Esophagus squamous epithelium (tissue), 5 donors: ENCODE measurements at regions not wholly inside any gene's neighbourhood (a gene's known extent, or its start where the extent isn't known, plus 50 kb on each side); places are given as distances from the start of the nearest gene placed in this dataset.

Experiments
- DNase-seq: peaks from one replicate; lab custom pipeline; 2025; lab: John Stamatoyannopoulos, UW
- H3K27ac ChIP-seq, 4 donors: fragments of 200-600 bp; sonication (generic); one replicate each; pipeline ENCODE4 v1.5.1; 2016 to 2019; ENCODE audit warnings: mild to moderate bottlenecking in 1 of 4
- H3K27me3 ChIP-seq, 4 donors: fragments of 200-600 bp; sonication (generic); 1 replicate in 3 of 4; 2 replicates in 1 of 4; pipeline versions ENCODE4 v1.5.1 to v1.6.0; 2017 to 2021; ENCODE audit warnings: antibody characterized with exemption in 1 of 4
- H3K36me3 ChIP-seq, 3 donors: fragments of 200-600 bp; sonication (generic); one replicate each; pipeline ENCODE4 v1.5.1; 2016 to 2019
- H3K4me1 ChIP-seq, 3 donors: fragments of 200-600 bp; sonication (generic); one replicate each; pipeline ENCODE4 v1.5.1; 2017 to 2019
- H3K4me3 ChIP-seq, 4 donors: fragments of 200-600 bp; sonication (generic); 1 replicate in 3 of 4; 2 replicates in 1 of 4; pipeline ENCODE4 v1.5.1; 2016 to 2019; ENCODE audit warnings: mild to moderate bottlenecking in 2 of 4, moderate library complexity in 1 of 4
- H3K9me3 ChIP-seq, 3 donors: fragments of 200-600 bp; sonication (generic); one replicate each; pipeline ENCODE4 v1.5.1; 2016 to 2019
- CTCF ChIP-seq, 6 experiments: fragments of 450-650 bp in 4 of 6; fragments of 200-600 bp in 2 of 6; sonication (generic) in 2 of 6; IDR thresholded peaks; one replicate each; pipeline ENCODE4 v1.5.1; 2016 to 2019; ENCODE audit warnings: antibody characterized with exemption in 6 of 6, mild to moderate bottlenecking in 4 of 6, moderate library complexity in 4 of 6
- POLR2A ChIP-seq, 4 donors: fragments of 450-650 bp; IDR thresholded peaks; one replicate each; pipeline ENCODE4 v1.6.1; 2017; ENCODE audit warnings: antibody characterized with exemption in 4 of 4, mild to moderate bottlenecking in 4 of 4, moderate library complexity in 3 of 4
- WGBS, 2 donors: methylation state at CpG; one replicate each; pipeline ENCODE4 v1.1.5; 2018; 5-methylcytosine and 5-hydroxymethylcytosine counted together
- intact Hi-C: fragments of 100-400 bp; cut with DNase I; formaldehyde crosslinking; loops from one replicate; pipeline ENCODE4 v1.15.0; 2022
- donor health status: DM: yes; HTN: yes; CAD: no.

DNA sequence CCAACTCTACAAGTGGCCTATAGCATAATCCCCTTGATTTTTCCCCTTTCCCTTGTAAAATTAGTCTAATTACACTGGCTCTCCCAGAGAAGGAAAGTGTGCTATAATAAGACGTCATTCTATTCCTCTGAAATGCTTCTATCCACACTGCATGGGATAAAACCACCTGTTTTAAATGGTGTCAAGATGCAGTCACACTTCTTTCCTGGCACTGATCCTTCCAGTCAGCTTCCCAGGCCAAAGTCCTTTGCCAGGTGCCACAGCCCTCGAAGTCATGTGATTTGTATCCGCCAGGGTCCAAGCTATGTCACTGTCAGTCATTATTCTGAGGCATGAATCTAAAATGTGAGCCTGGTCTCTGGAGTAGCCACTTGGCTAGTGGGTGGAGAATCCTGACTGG, 169.0 kb upstream of the KIAA1217 start:
- Histone ChIP-seq H3K36me3 (no peaks in the 10 kb centered on the region), H3K27me3 (peaks cover 0 to 3% (median 0%) of the 10 kb centered on the region in 4 donors), H3K27ac (no peak overlapping the region), H3K4me3 (no peak overlapping the region), H3K4me1 (no peaks in the 10 kb centered on the region), H3K9me3 (no peaks in the 10 kb centered on the region)
- intact Hi-C loops: no loop called here
- DNase-seq: no peak
- TF ChIP-seq CTCF (IDR thresholded peaks at IDR 0.05): no peak
- no peak for TF ChIP-seq POLR2A (IDR thresholded peaks at IDR 0.05)
- WGBS, 2 donors: 77 to 95% methylated on average over 2 to 3 of the region's 3 CpGs

- intact Hi-C loops: no loop called here
- Histone ChIP-seq H3K27me3 (peaks cover 0 to 3% (median 0%) of the 10 kb centered on the region in 4 donors), H3K9me3 (no peaks in the 10 kb centered on the region), H3K27ac (no peak overlapping the region), H3K4me1 (no peaks in the 10 kb centered on the region), H3K4me3 (no peak overlapping the region), H3K36me3 (no peaks in the 10 kb centered on the region)
- WGBS, 2 donors: 52 to 74% methylated on average over 3 of the region's 3 CpGs
- no peak for DNase-seq
- TF ChIP-seq POLR2A (IDR thresholded peaks at IDR 0.05) (no peak), CTCF (IDR thresholded peaks at IDR 0.05) (no peak)
These were observed 167.9 kb upstream of the KIAA1217 start for GRCh38 chr10:24041034-24041433.

GRCh38 chr10:24041834-24042233, 167.1 kb upstream of the KIAA1217 start:
- intact Hi-C loops: no loop called here
- no peak overlapping the region for H3K27ac ChIP-seq
- no peak for DNase-seq
- no peaks in the 10 kb centered on the region for H3K36me3 ChIP-seq
- no peaks in the 10 kb centered on the region for H3K4me1 ChIP-seq
- H3K4me3 ChIP-seq: no peak overlapping the region
- TF ChIP-seq POLR2A (IDR thresholded peaks at IDR 0.05) (no peak), CTCF (IDR thresholded peaks at IDR 0.05) (no peak)
- no peaks in the 10 kb centered on the region for H3K9me3 ChIP-seq
- 46 to 76% methylated on average over 6 to 8 of the region's 8 CpGs for WGBS, 2 donors
- H3K27me3 ChIP-seq: peaks cover 0 to 3% (median 0%) of the 10 kb centered on the region in 4 donors

DNA sequence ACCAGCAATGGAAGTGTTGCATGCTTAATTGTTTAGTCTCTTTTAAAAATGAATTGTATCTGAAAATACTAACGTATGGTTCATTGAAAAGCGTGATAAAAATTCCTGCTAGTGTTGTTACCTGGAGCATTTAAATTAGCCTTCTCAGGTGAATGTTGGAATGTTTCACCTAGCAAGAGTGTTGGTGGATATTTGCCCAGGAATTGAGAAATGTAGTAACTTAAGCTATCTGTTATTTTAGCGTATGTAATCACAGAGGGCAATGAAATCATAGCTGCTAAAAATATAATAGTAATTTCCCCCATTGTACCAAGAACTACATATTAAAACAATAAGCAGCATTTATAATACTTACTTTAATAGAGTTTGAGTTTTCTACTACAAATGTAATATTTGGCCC, 166.1 kb upstream of the KIAA1217 start:
- Histone ChIP-seq H3K27ac (no peak overlapping the region), H3K9me3 (no peaks in the 10 kb centered on the region), H3K4me3 (no peak overlapping the region), H3K36me3 (no peaks in the 10 kb centered on the region), H3K27me3 (peaks cover 0 to 3% (median 0%) of the 10 kb centered on the region in 4 donors), H3K4me1 (no peaks in the 10 kb centered on the region)
- TF ChIP-seq POLR2A (IDR thresholded peaks at IDR 0.05) (no peak), CTCF (IDR thresholded peaks at IDR 0.05) (no peak)
- intact Hi-C loops: no loop called here
- DNase-seq: no peak
- WGBS, 2 donors: 72 to 76% methylated on average over 3 of the region's 3 CpGs

- Histone ChIP-seq H3K4me1 (no peaks in the 10 kb centered on the region), H3K27ac (no peak overlapping the region), H3K4me3 (no peak overlapping the region), H3K27me3 (peaks cover 0 to 3% (median 0%) of the 10 kb centered on the region in 4 donors), H3K9me3 (no peaks in the 10 kb centered on the region), H3K36me3 (no peaks in the 10 kb centered on the region)
- intact Hi-C loops: no loop called here
- WGBS, 2 donors: 88 to 93% methylated on average over 2 of the region's 2 CpGs
- no peak for DNase-seq
- TF ChIP-seq POLR2A (IDR thresholded peaks at IDR 0.05) (no peak), CTCF (IDR thresholded peaks at IDR 0.05) (no peak)
These were observed 162.9 kb upstream of the KIAA1217 start for GRCh38 chr10:24046060-24046459.
